B cell (primary cell): ENCODE measurements at regions not wholly inside any gene's neighbourhood (a gene's known extent, or its start where the extent isn't known, plus 50 kb on each side); places are given as distances from the start of the nearest gene placed in this dataset.

Source experiments
- ATAC-seq: fragments of 200-7000 bp; cut with Tn5 transposase; one replicate; pipeline ENCODE4 v1.10.0; 2021; ENCODE audit warnings: low read depth, mild to moderate bottlenecking, moderate number of reproducible peaks, moderate library complexity
- CTCF ChIA-PET: fragments of 350-600 bp; sonication (Branson Sonifier 250); formaldehyde crosslinking; loops from one replicate; lab custom pipeline; 2021; ENCODE audit warnings: antibody characterized with exemption, inconsistent platforms; lab: Charles Lee
- POLR2A ChIA-PET: fragments of 350-600 bp; sonication (Branson Sonifier 250); formaldehyde crosslinking; loops from one replicate; lab custom pipeline; 2021; ENCODE audit warnings: antibody characterized with exemption; lab: Charles Lee
- DNase-seq: peaks from one replicate; pipeline ENCODE4 v3.0.0; 2013
- H2AFZ ChIP-seq: 2 replicates; pipeline ENCODE4 v1.6.1; 2012; ENCODE audit warnings: mild to moderate bottlenecking, low read depth, low read length; ENCODE audit not compliant: insufficient read depth, poor library complexity, severe bottlenecking
- H3K27ac ChIP-seq, 2 donors: 1 replicate in 1 of 2; 2 replicates in 1 of 2; pipeline ENCODE4 v1.5.1; 2012 to 2013; ENCODE audit warnings: low read length in 2 of 2, mild to moderate bottlenecking in 2 of 2, moderate library complexity in 1 of 2
- H3K27me3 ChIP-seq, 4 experiments: fragments of 200-600 bp in 1 of 4; sonication (generic) in 1 of 4; replicated peaks in 1 of 4; 1 replicate in 2 of 4; 2 replicates in 2 of 4; pipeline versions ENCODE4 v1.6.1 to v1.7.0; 2013 to 2016; ENCODE audit warnings: low read length in 3 of 4, mild to moderate bottlenecking in 2 of 4, mixed read lengths in 1 of 4, moderate library complexity in 1 of 4; ENCODE audit not compliant: insufficient read depth in 4 of 4, control insufficient read depth in 3 of 4; ENCODE audit errors: control extremely low read depth in 1 of 4
- H3K36me3 ChIP-seq, 2 experiments: replicated peaks in 1 of 2; 1 replicate in 1 of 2; 2 replicates in 1 of 2; pipeline versions ENCODE4 v1.6.1 to v1.7.1; 2013; ENCODE audit warnings: low read length in 1 of 2; ENCODE audit not compliant: insufficient read depth in 2 of 2, control insufficient read depth in 1 of 2; ENCODE audit errors: control extremely low read depth in 1 of 2, extremely low read depth in 1 of 2
- H3K4me1 ChIP-seq, 2 donors: fragments of 200-600 bp in 1 of 2; sonication (generic) in 1 of 2; 1 replicate in 1 of 2; 2 replicates in 1 of 2; pipeline versions ENCODE4 v1.5.1 to v1.6.1; 2013 to 2017; ENCODE audit warnings: low read length in 2 of 2; ENCODE audit not compliant: control insufficient read depth in 2 of 2, insufficient read depth in 2 of 2
- H3K4me2 ChIP-seq: replicated peaks from 2 replicates; pipeline ENCODE3; 2012; ENCODE audit warnings: mild to moderate bottlenecking, low read depth, low read length; ENCODE audit not compliant: poor library complexity, severe bottlenecking
- H3K4me3 ChIP-seq, 5 experiments: fragments of 200-600 bp in 1 of 5; sonication (generic) in 1 of 5; 1 replicate in 3 of 5; 2 replicates in 2 of 5; pipeline versions ENCODE4 v1.5.1 to v1.7.0; 2011 to 2016; ENCODE audit warnings: low read length in 4 of 5, mild to moderate bottlenecking in 4 of 5, low read depth in 2 of 5, control low read depth in 1 of 5, moderate library complexity in 1 of 5; ENCODE audit not compliant: insufficient read depth in 1 of 5; ENCODE audit errors: control extremely low read depth in 1 of 5, extremely low read depth in 1 of 5
- H3K79me2 ChIP-seq: fragments of 200-600 bp; sonication (generic); one replicate; pipeline ENCODE4 v1.6.0; 2016; ENCODE audit warnings: low read length; ENCODE audit not compliant: control insufficient read depth, insufficient read depth
- H3K9ac ChIP-seq: fragments of 200-600 bp; sonication (generic); 2 replicates; pipeline ENCODE4 v1.6.1; 2017; ENCODE audit warnings: mild to moderate bottlenecking, low read length, moderate library complexity
- H3K9me3 ChIP-seq, 3 donors: one replicate each; pipeline versions ENCODE4 v1.6.1 to v1.7.1; 2013; ENCODE audit warnings: low read length in 2 of 3; ENCODE audit not compliant: control insufficient read depth in 2 of 3, insufficient read depth in 1 of 3; ENCODE audit errors: control extremely low read depth in 1 of 3
- H4K20me1 ChIP-seq: 2 replicates; pipeline ENCODE4 v1.6.0; 2012; ENCODE audit warnings: mild to moderate bottlenecking, low read length; ENCODE audit not compliant: insufficient read depth, control insufficient read depth, poor library complexity, severe bottlenecking
- H3K27ac Mint-ChIP-seq: one replicate; pipeline ENCODE4 v1.8.0; 2021; ENCODE audit warnings: mixed read lengths
- H3K27me3 Mint-ChIP-seq: one replicate; pipeline ENCODE4 v1.8.0; 2021; ENCODE audit warnings: mixed read lengths
- H3K4me1 Mint-ChIP-seq: one replicate; pipeline ENCODE4 v1.8.0; 2021; ENCODE audit warnings: mixed read lengths
- H3K4me3 Mint-ChIP-seq: one replicate; pipeline ENCODE4 v1.8.0; 2021; ENCODE audit warnings: mixed read lengths
- H3K9me3 Mint-ChIP-seq: one replicate; pipeline ENCODE4 v1.8.0; 2022; ENCODE audit warnings: mixed read lengths; ENCODE audit not compliant: insufficient read depth
- CTCF ChIP-seq: fragments of 200-600 bp; IDR thresholded peaks from one replicate; pipeline ENCODE4 v1.8.0; 2022; ENCODE audit warnings: antibody characterized with exemption, mild to moderate bottlenecking
- EZH2 ChIP-seq: IDR thresholded peaks from 2 replicates; pipeline ENCODE4 v1.6.1; 2012; ENCODE audit warnings: borderline replicate concordance, low read depth, mild to moderate bottlenecking, moderate library complexity, low read length; ENCODE audit not compliant: insufficient read depth, poor library complexity, severe bottlenecking
- WGBS: methylation state at CpG from one replicate; pipeline ENCODE4 v1.1.5; 2013; ENCODE audit warnings: missing lambda C conversion rate; ENCODE audit not compliant: insufficient coverage; 5-methylcytosine and 5-hydroxymethylcytosine counted together
- intact Hi-C: fragments of 100-400 bp; cut with micrococcal nuclease; formaldehyde crosslinking; loops from one replicate; pipeline ENCODE4 v1.10.0; 2022

GRCh38 chrX:124212622-124213021 is 119.8 kb upstream of the TEX13D start:
- no peak overlapping the region for H3K9ac ChIP-seq
- H3K27me3 ChIP-seq, result no peaks in the 10 kb centered on the region
- Mint-ChIP-seq H3K4me3 (no peak overlapping the region), H3K27ac (no peak overlapping the region), H3K4me1 (peaks cover 26% of the 10 kb centered on the region), H3K9me3 (no peaks in the 10 kb centered on the region), H3K27me3 (no peaks in the 10 kb centered on the region)
- ChIA-PET POLR2A (no interaction called here), CTCF (interaction anchor here (0.6 kb wide), 1 partner anchor 12 kb away, joined by 3 read pairs; no protein-coding TSS in a partner anchor)
- no peak overlapping the region for H2AFZ ChIP-seq
- H3K79me2 ChIP-seq, result no peaks in the 10 kb centered on the region
- no peak for ATAC-seq
- intact Hi-C loops, result no loop called here
- WGBS, result 0% methylated on average over 1 of the region's 3 CpGs
- no peak for DNase-seq
- no peak for TF ChIP-seq EZH2
- no peak for TF ChIP-seq CTCF
- H3K4me3 ChIP-seq, result no peak overlapping the region
- no peaks in the 10 kb centered on the region for H3K9me3 ChIP-seq
- H3K27ac ChIP-seq, result no peak overlapping the region
- H4K20me1 ChIP-seq, result no peaks in the 10 kb centered on the region
- no peak overlapping the region for H3K4me2 ChIP-seq
- H3K4me1 ChIP-seq, result peaks cover 19 to 21% of the 10 kb centered on the region in 2 donors
- no peaks in the 10 kb centered on the region for H3K36me3 ChIP-seq

GRCh38 chrX:124215786-124216185 is 116.7 kb upstream of the TEX13D start:
- no peaks in the 10 kb centered on the region for H3K9me3 Mint-ChIP-seq
- WGBS, result 100% methylated on average over 1 of the region's 4 CpGs
- ATAC-seq, result no peak
- Histone ChIP-seq H3K4me2 (no peak overlapping the region), H3K79me2 (no peaks in the 10 kb centered on the region), H2AFZ (no peak overlapping the region), H4K20me1 (no peaks in the 10 kb centered on the region), H3K27me3 (no peaks in the 10 kb centered on the region), H3K9me3 (no peaks in the 10 kb centered on the region), H3K9ac (no peak overlapping the region), H3K36me3 (no peaks in the 10 kb centered on the region), H3K4me3 (no peak overlapping the region), H3K27ac (no peak overlapping the region), H3K4me1 (peaks cover 38% of the 10 kb centered on the region in 2 donors)
- no peaks in the 10 kb centered on the region for H3K27me3 Mint-ChIP-seq
- intact Hi-C loops, result no loop called here
- peaks cover 48% of the 10 kb centered on the region for H3K4me1 Mint-ChIP-seq
- ChIA-PET CTCF (no interaction called here), POLR2A (no interaction called here)
- no peak for DNase-seq
- H3K27ac Mint-ChIP-seq, result no peak overlapping the region
- TF ChIP-seq CTCF (no peak), EZH2 (no peak)
- no peak overlapping the region for H3K4me3 Mint-ChIP-seq
